C4-2B (cell line): ENCODE measurements at regions not wholly inside any gene's neighbourhood (a gene's known extent, or its start where the extent isn't known, plus 50 kb on each side); places are given as distances from the start of the nearest gene placed in this dataset.

Source experiments
- ZFX ChIP-seq: fragments of 450-650 bp; IDR thresholded peaks from 2 replicates; pipeline ENCODE4 v1.6.1; 2017
- TF ChIP-seq, protein P1 (sequence below): fragments of 450-650 bp; conservative IDR thresholded peaks from 2 replicates; pipeline ENCODE4 v1.5.1; 2017; ENCODE audit warnings: mild to moderate bottlenecking

DNA sequence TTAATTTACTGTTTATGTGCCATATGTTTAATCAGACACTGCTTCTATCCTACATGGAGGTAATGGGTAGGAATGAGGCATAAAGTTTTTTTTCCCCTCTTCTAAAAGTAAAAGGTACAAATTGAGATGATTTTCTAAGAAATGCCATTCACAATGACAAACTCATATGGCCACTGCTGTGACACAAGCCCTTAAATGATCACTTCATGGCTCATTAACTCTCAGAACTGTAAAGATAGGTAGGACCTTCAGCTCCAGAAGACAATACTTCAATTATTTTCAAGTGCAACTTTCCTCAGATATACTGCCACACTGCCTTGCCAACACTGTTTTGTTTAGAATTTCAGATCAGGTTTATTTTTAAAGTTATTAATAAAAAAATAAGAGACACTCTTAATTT is 362.9 kb upstream of the ZNF608 start:
- TF ChIP-seq, protein P1, sequence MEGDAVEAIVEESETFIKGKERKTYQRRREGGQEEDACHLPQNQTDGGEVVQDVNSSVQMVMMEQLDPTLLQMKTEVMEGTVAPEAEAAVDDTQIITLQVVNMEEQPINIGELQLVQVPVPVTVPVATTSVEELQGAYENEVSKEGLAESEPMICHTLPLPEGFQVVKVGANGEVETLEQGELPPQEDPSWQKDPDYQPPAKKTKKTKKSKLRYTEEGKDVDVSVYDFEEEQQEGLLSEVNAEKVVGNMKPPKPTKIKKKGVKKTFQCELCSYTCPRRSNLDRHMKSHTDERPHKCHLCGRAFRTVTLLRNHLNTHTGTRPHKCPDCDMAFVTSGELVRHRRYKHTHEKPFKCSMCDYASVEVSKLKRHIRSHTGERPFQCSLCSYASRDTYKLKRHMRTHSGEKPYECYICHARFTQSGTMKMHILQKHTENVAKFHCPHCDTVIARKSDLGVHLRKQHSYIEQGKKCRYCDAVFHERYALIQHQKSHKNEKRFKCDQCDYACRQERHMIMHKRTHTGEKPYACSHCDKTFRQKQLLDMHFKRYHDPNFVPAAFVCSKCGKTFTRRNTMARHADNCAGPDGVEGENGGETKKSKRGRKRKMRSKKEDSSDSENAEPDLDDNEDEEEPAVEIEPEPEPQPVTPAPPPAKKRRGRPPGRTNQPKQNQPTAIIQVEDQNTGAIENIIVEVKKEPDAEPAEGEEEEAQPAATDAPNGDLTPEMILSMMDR, result no peak
- TF ChIP-seq ZFX, result no peak
